ENCODE measurements at regions not wholly inside any gene's neighbourhood (a gene's known extent, or its start where the extent isn't known, plus 50 kb on each side); places are given as distances from the start of the nearest gene placed in this dataset.
"Not testable (repeated sequence)": the region's sequence is repeated elsewhere in the genome, so short reads cannot be mapped to it uniquely, and the experiment has no call there.

GRCh38 chr15:58313304-58313703 is 118.5 kb upstream of the LIPC start:
- DNase-seq (ENCODE audit: low read depth), result no peak
- TF ChIP-seq, protein P1, sequence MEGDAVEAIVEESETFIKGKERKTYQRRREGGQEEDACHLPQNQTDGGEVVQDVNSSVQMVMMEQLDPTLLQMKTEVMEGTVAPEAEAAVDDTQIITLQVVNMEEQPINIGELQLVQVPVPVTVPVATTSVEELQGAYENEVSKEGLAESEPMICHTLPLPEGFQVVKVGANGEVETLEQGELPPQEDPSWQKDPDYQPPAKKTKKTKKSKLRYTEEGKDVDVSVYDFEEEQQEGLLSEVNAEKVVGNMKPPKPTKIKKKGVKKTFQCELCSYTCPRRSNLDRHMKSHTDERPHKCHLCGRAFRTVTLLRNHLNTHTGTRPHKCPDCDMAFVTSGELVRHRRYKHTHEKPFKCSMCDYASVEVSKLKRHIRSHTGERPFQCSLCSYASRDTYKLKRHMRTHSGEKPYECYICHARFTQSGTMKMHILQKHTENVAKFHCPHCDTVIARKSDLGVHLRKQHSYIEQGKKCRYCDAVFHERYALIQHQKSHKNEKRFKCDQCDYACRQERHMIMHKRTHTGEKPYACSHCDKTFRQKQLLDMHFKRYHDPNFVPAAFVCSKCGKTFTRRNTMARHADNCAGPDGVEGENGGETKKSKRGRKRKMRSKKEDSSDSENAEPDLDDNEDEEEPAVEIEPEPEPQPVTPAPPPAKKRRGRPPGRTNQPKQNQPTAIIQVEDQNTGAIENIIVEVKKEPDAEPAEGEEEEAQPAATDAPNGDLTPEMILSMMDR (conservative IDR thresholded peaks at IDR 0.05; ENCODE audit: low read depth, low read length), result no peak
- H3K4me3 ChIP-seq (ENCODE audit: low read depth, low read length), result no peak overlapping the region

- no peak overlapping the region for H3K4me3 ChIP-seq (ENCODE audit: low read depth, low read length)
- no peak for DNase-seq (ENCODE audit: low read depth)
- TF ChIP-seq, protein P1 (conservative IDR thresholded peaks at IDR 0.05; ENCODE audit: low read depth, low read length), result no peak
Observed at GRCh38 chr15:58313810-58314592, 117.8 kb upstream of the LIPC start.

DNA sequence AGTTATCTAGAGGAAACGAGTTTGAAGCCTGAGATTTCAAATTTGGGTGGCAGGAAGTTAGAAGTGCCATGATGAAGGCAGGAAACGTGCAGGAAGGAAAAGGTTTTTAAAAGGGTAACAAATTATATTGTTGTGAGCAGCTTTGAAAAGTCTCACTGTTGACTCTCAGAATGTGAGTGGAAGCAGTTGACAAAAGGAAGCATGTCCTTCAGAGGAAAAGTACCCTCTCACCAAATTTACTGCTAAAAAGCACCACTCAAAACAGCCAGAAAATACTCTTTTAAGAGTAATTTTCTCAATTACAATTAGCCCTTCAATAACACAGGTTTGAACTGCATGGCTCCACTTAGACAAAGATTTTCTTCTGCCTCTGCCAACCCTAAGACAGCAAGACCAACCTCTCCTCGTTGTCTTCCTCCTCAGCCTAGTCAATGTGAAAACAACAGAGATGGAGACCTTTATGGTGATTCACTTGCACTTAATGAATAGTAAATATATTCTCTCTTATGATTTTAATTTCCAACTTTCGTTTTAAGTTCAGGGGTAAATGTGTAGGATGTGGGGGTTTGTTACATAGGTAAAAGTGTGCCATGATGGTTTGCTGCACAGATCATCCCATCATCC is 117.1 kb upstream of the LIPC start:
- DNase-seq (ENCODE audit: low read depth), result no peak
- H3K4me3 ChIP-seq (ENCODE audit: low read depth, low read length), result no peak overlapping the region
- TF ChIP-seq, protein P1 (conservative IDR thresholded peaks at IDR 0.05; ENCODE audit: low read depth, low read length), result no peak

DNA sequence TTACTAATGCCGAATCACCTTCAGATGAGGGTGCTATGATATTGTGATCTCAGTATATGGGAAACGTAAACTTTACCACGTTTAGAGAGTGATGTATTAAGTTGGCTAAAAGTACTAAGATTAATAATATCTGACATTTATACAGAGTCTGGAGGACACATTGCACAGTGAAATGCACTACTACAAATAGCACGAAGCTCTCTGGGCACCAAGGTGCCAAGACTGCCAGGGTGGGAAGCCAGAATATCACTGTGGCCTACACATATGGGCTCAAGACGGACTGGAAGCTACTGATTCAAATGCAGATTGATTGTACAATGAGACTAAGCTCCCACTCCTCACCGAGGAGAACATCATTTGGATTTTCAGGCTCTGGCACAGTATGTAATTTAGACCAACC is 113.3 kb upstream of the LIPC start:
- no peak for DNase-seq (ENCODE audit: low read depth)
- H3K4me3 ChIP-seq (ENCODE audit: low read depth, low read length), result no peak overlapping the region

DNA sequence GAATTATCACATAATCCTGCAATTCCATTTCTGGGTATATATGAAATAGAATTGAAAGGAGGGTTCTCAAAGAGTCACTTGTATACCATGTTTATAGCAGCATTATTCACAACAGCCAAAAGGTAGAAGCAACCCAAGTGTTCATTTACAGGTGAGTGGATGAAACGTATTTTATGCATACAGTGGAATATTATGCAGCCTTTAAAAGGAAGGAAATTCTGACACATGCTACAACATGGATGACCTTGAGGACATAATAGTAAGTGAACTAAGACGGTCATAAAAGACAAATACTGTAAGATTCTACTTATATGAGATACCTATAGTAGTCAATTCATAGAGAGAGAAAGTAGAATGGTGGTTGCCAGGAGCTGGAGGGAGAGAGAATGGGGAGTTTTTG is 110.8 kb upstream of the LIPC start:
- TF ChIP-seq, protein P1 (conservative IDR thresholded peaks at IDR 0.05; ENCODE audit: low read depth, low read length), result no peak
- H3K4me3 ChIP-seq (ENCODE audit: low read depth, low read length), result no peak overlapping the region
- no peak for DNase-seq (ENCODE audit: low read depth)

More for the DNA sequence above, 113.3 kb upstream of the LIPC start:
- TF ChIP-seq, protein P1 (conservative IDR thresholded peaks at IDR 0.05; ENCODE audit: low read depth, low read length), result no peak

DNA sequence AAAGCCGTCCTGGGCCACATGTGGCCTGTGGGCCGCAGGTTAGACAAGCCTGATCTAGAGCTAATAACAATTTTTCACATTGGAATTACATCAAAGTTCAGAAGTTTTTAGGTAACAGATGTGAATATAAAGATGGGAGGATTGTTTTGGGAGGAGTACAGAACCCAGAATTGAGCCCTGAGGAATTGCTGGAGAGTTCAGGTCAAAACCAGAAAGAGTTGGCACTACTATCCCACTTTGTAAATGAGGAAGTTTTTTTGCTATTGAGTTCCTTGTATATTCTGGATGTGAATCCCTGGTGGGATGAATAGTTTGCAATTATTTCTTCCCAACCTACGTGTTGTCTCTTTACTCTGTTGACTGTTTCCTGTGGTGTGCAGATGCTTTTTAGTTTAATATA is 109.5 kb upstream of the LIPC start:
- DNase-seq (ENCODE audit: low read depth), result no peak
- TF ChIP-seq, protein P1 (conservative IDR thresholded peaks at IDR 0.05; ENCODE audit: low read depth, low read length), result no peak
- no peak overlapping the region for H3K4me3 ChIP-seq (ENCODE audit: low read depth, low read length)

DNA sequence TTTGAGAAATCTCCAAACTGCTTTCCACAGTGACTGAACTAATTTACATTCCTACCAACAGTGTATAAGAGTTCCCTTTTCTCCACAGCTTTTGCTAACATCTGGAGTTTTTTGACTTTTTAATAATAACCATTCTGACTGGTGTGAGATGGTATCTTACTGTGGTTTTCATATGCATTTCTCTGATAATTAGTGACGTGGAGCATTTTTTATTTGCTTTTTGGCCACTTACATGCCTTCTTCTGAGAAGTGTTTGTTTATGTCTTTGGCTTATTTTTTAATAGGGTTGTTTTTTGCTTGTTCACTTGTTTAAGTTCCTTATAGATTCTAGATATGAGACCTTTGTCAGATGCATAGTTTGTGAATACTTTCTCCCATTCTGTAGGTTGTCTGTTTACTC is 108.5 kb upstream of the LIPC start:
- not testable (repeated sequence) for DNase-seq (ENCODE audit: low read depth); H3K4me3 ChIP-seq (ENCODE audit: low read depth, low read length)
